ENCODE measurements at regions not wholly inside any gene's neighbourhood (a gene's known extent, or its start where the extent isn't known, plus 50 kb on each side); places are given as distances from the start of the nearest gene placed in this dataset.

DNA sequence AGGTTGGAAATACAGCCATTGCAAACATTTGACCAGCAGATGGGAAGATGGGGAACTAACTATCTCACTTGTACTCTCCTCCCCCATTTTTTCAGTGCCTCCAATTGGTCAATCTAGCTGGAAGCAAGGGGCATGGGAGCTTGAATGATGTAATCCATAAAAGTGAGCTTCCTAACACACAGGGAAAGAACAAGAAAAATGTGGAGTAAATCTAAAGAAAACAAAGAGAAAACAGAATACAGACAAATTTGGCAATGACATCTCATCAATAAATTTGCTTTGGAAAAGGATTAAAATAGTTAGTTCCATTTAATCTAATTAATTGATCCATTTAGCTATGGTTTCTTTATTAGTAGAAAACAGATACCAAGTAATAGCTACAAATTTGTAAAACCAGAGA is 592.6 kb upstream of the SOX9 start:
- TF ChIP-seq, protein P1, sequence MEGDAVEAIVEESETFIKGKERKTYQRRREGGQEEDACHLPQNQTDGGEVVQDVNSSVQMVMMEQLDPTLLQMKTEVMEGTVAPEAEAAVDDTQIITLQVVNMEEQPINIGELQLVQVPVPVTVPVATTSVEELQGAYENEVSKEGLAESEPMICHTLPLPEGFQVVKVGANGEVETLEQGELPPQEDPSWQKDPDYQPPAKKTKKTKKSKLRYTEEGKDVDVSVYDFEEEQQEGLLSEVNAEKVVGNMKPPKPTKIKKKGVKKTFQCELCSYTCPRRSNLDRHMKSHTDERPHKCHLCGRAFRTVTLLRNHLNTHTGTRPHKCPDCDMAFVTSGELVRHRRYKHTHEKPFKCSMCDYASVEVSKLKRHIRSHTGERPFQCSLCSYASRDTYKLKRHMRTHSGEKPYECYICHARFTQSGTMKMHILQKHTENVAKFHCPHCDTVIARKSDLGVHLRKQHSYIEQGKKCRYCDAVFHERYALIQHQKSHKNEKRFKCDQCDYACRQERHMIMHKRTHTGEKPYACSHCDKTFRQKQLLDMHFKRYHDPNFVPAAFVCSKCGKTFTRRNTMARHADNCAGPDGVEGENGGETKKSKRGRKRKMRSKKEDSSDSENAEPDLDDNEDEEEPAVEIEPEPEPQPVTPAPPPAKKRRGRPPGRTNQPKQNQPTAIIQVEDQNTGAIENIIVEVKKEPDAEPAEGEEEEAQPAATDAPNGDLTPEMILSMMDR (IDR thresholded peaks at IDR 0.05) = no peak
- Histone ChIP-seq H3K4me3 (no peak overlapping the region), H3K36me3 (no peaks in the 10 kb centered on the region), H3K27ac (no peak overlapping the region), H3K9me3 (no peaks in the 10 kb centered on the region), H3K27me3 (no peaks in the 10 kb centered on the region), H3K4me1 (no peaks in the 10 kb centered on the region)
- DNase-seq (ENCODE audit: low spot score) = no peak

DNA sequence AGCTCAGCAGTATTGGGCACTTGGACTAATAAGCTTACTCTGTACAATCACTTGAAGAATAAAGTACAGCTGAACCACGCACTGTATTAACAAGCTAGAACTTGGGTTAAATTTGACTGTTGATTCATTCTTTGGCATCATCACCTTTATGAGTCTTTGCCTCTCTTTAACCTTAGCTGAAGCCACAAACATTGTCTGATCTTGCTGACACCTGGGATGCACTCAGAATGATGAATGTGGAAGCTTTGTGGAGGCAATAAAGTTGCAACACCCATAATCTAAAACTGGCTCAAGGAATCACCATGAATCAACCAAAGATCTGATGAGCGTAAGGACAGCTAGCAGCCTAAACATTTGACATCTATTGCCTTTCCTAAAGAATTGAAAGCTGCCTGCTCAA is 590.6 kb upstream of the SOX9 start:
- no peaks in the 10 kb centered on the region for H3K36me3 ChIP-seq
- DNase-seq (ENCODE audit: low spot score) = no peak
- TF ChIP-seq, protein P1 (IDR thresholded peaks at IDR 0.05) = no peak
- H3K27ac ChIP-seq = no peak overlapping the region
- no peak overlapping the region for H3K4me3 ChIP-seq
- no peaks in the 10 kb centered on the region for H3K9me3 ChIP-seq
- no peaks in the 10 kb centered on the region for H3K4me1 ChIP-seq
- no peaks in the 10 kb centered on the region for H3K27me3 ChIP-seq

DNA sequence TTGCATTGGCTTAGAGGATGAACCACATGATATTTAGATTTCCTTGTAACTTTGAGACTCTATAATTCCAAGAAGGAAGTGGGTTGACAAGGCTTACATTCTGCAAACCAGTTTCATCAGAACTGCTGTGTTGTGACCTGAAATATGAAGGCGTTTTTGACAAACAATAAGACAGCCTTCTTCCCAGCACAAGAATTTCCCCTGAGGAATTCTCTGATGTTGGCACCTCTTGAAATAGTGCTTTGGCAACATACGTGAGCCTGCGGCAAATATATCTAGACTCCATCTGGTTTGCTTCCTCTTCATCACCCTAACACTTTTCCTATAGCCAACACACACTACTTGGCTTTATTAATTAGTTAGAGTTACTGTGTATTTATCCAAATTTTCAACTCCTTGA is 585.5 kb upstream of the SOX9 start:
- no peaks in the 10 kb centered on the region for H3K36me3 ChIP-seq
- H3K4me1 ChIP-seq = no peaks in the 10 kb centered on the region
- TF ChIP-seq, protein P1 (IDR thresholded peaks at IDR 0.05) = no peak
- no peak for DNase-seq (ENCODE audit: low spot score)
- H3K4me3 ChIP-seq = no peak overlapping the region
- no peaks in the 10 kb centered on the region for H3K27me3 ChIP-seq
- H3K9me3 ChIP-seq = no peaks in the 10 kb centered on the region
- H3K27ac ChIP-seq = no peak overlapping the region

DNA sequence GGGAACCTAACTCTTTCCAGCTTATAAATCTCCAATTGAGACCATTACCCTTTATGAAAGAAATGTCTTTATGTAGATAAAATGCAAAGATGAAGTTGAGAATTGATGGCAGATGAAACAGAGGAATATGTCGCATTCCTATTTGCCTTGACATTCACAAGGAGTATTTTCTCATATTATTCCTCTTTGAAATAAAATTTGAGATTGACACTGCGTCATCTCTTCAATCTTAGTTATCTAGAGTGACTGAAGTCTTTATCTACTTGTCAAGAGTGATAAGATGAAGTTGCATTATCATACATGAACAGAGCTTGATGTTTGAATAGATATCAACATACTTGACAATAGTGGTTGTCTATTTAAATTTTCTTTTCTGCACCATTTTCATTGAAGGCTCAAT is 574.4 kb upstream of the SOX9 start:
- no peak overlapping the region for H3K27ac ChIP-seq
- no peaks in the 10 kb centered on the region for H3K36me3 ChIP-seq
- no peak overlapping the region for H3K4me3 ChIP-seq
- TF ChIP-seq, protein P1 (IDR thresholded peaks at IDR 0.05) = no peak
- DNase-seq (ENCODE audit: low spot score) = no peak
- H3K4me1 ChIP-seq = no peaks in the 10 kb centered on the region
- H3K9me3 ChIP-seq = no peaks in the 10 kb centered on the region
- no peaks in the 10 kb centered on the region for H3K27me3 ChIP-seq

DNA sequence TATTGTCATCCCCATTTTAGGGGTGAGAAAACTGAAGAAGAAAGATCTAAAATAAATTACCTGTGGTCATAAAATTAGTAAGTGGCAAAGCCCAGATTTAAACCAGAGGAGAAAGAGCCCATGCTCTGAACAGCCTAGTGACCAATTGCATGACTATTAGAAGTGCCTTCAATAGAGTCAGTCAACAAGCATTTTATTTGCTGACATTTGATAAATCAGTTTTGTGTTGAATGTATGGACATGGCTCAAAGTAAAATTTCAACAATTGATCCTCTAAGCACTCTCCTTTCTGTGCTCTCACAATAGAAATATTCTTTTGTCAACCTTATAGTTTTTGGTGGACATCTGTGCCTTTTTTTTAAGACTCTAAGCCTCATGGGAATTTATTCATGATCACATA is 572.9 kb upstream of the SOX9 start:
- TF ChIP-seq, protein P1 (IDR thresholded peaks at IDR 0.05) = no peak
- Histone ChIP-seq H3K36me3 (no peaks in the 10 kb centered on the region), H3K4me1 (no peaks in the 10 kb centered on the region), H3K9me3 (no peaks in the 10 kb centered on the region), H3K4me3 (no peak overlapping the region), H3K27me3 (no peaks in the 10 kb centered on the region), H3K27ac (no peak overlapping the region)
- DNase-seq (ENCODE audit: low spot score) = no peak

DNA sequence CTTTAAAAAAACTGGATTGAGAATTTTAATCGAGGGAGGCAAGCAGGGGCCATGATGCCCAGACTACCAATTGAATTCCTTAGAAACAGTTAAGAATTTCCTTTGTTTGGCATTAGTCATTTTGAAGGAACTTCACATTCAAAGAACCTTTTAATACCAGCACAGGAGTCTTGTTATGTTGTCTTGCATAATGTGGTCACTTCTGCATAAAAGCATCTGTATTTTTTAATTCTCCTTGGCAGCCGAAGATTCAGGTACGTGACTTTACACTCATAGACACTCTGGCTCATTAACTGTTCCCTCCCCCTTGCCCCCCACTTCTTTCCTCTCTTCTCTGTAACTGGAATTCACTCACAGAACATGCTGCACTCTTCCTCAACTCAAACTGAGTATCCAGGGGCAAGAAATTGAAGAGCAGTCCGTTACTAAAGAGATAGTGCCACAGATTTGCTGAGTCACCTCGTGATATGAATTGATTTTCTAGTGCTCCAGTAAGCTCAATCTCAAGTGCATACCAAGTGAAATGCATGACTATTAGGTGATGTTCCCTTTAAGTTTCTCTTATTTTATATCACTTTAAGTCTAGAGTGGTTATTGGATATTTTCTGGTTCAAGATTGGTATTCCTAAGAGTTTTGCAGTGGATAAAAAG is 572.2 kb upstream of the SOX9 start:
- H3K27ac ChIP-seq = no peak overlapping the region
- no peaks in the 10 kb centered on the region for H3K27me3 ChIP-seq
- H3K9me3 ChIP-seq = no peaks in the 10 kb centered on the region
- no peaks in the 10 kb centered on the region for H3K36me3 ChIP-seq
- TF ChIP-seq, protein P1 (IDR thresholded peaks at IDR 0.05) = no peak
- no peaks in the 10 kb centered on the region for H3K4me1 ChIP-seq
- DNase-seq (ENCODE audit: low spot score) = no peak
- no peak overlapping the region for H3K4me3 ChIP-seq
